Neural cell (in vitro differentiated cells): ENCODE measurements at regions not wholly inside any gene's neighbourhood (a gene's known extent, or its start where the extent isn't known, plus 50 kb on each side); places are given as distances from the start of the nearest gene placed in this dataset.

ENCODE experiments used
- H2AFZ ChIP-seq: fragments of 200-600, 300-800 bp; sonication (generic), shearing (Covaris generic); 2 replicates; pipeline ENCODE4 v1.6.0; 2014; ENCODE audit warnings: low read depth, mild to moderate bottlenecking, antibody characterized with exemption, low read length, moderate library complexity
- H3F3A ChIP-seq: fragments of 200-600 bp; shearing (Covaris generic); 2 replicates; pipeline ENCODE4 v1.6.1; 2016; ENCODE audit warnings: mild to moderate bottlenecking, moderate library complexity, mixed read lengths, antibody characterized with exemption, low read length; ENCODE audit not compliant: insufficient read depth, poor library complexity, severe bottlenecking
- H3K27ac ChIP-seq: fragments of 200-600, 300-800 bp; sonication (generic), shearing (Covaris generic); 2 replicates; pipeline ENCODE4 v1.5.1; 2014; ENCODE audit warnings: mild to moderate bottlenecking, low read length, moderate library complexity
- H3K27me3 ChIP-seq: fragments of 300-800, 200-600 bp; sonication (generic), shearing (Covaris generic); 2 replicates; pipeline ENCODE4 v1.6.0; 2014; ENCODE audit warnings: mild to moderate bottlenecking, low read depth, low read length, moderate library complexity; ENCODE audit not compliant: insufficient read depth
- H3K36me3 ChIP-seq: fragments of 300-800, 200-600 bp; sonication (generic), shearing (Covaris generic); 2 replicates; pipeline ENCODE4 v1.5.1; 2014; ENCODE audit warnings: mild to moderate bottlenecking, antibody characterized with exemption, low read length, moderate library complexity; ENCODE audit not compliant: insufficient read depth
- H3K4me2 ChIP-seq: fragments of 300-800, 200-600 bp; sonication (generic), shearing (Covaris generic); 2 replicates; pipeline ENCODE4 v1.6.0; 2014; ENCODE audit warnings: mild to moderate bottlenecking, low read length
- H3K4me3 ChIP-seq: fragments of 300-800, 200-600 bp; sonication (generic), shearing (Covaris generic); 2 replicates; pipeline ENCODE4 v1.5.1; 2014; ENCODE audit warnings: mild to moderate bottlenecking, low read length, moderate library complexity
- H3K79me2 ChIP-seq: fragments of 200-600 bp; shearing (Covaris generic); replicated peaks from 2 replicates; pipeline ENCODE4 v1.6.0; 2014; ENCODE audit warnings: mild to moderate bottlenecking, low read length, moderate library complexity; ENCODE audit not compliant: insufficient read depth
- H3K9ac ChIP-seq: fragments of 300-800, 200-600 bp; sonication (generic), shearing (Covaris generic); 2 replicates; pipeline ENCODE4 v1.6.1; 2016; ENCODE audit warnings: mild to moderate bottlenecking, low read length, mixed read lengths
- H3K9me2 ChIP-seq: fragments of 200-600 bp; shearing (Covaris generic); 2 replicates; pipeline ENCODE4 v1.6.1; 2016; ENCODE audit warnings: mild to moderate bottlenecking, low read length, mixed read lengths; ENCODE audit not compliant: insufficient read depth
- H3K9me3 ChIP-seq: fragments of 200-600, 300-800 bp; sonication (generic), shearing (Covaris generic); 2 replicates; pipeline ENCODE4 v1.6.1; 2016; ENCODE audit warnings: mild to moderate bottlenecking, mixed run types, low read length, moderate library complexity, mixed read lengths
- H4K20me1 ChIP-seq: fragments of 200-600 bp; shearing (Covaris generic); 2 replicates; pipeline ENCODE4 v1.6.1; 2016; ENCODE audit warnings: mild to moderate bottlenecking, mixed run types; ENCODE audit not compliant: insufficient read depth
- CTCF ChIP-seq: fragments of 450-650 bp; IDR thresholded peaks from 2 replicates; pipeline ENCODE4 v1.5.1; 2014; ENCODE audit warnings: antibody characterized with exemption, mild to moderate bottlenecking, moderate library complexity; ENCODE audit not compliant: poor library complexity, severe bottlenecking
- EP300 ChIP-seq: fragments of 450-650 bp; conservative IDR thresholded peaks from 2 replicates; pipeline ENCODE4 v1.6.1; 2014; ENCODE audit warnings: antibody characterized with exemption, mild to moderate bottlenecking, moderate library complexity; ENCODE audit not compliant: poor library complexity, severe bottlenecking
- EZH2 ChIP-seq: fragments of 200-600, 300-800 bp; shearing (Covaris generic), sonication (generic); IDR thresholded peaks from 2 replicates; pipeline ENCODE4 v1.6.1; 2014; ENCODE audit warnings: antibody characterized with exemption, low read length, borderline replicate concordance, mild to moderate bottlenecking; ENCODE audit not compliant: insufficient read depth, poor library complexity, severe bottlenecking
- MXI1 ChIP-seq: fragments of 450-650 bp; conservative IDR thresholded peaks from 2 replicates; pipeline ENCODE4 v1.6.1; 2014; ENCODE audit warnings: antibody characterized with exemption, mild to moderate bottlenecking; ENCODE audit not compliant: poor library complexity, severe bottlenecking
- POLR2AphosphoS5 ChIP-seq: IDR thresholded peaks from 2 replicates; pipeline ENCODE4 v1.6.1; 2012
- RAD21 ChIP-seq: fragments of 450-650 bp; conservative IDR thresholded peaks from 2 replicates; pipeline ENCODE4 v1.6.1; 2014; ENCODE audit warnings: antibody characterized with exemption, mild to moderate bottlenecking, moderate library complexity
- REST ChIP-seq: IDR thresholded peaks from 2 replicates; pipeline ENCODE4 v1.6.1; 2012; ENCODE audit warnings: borderline replicate concordance
- SMC3 ChIP-seq: fragments of 450-650 bp; conservative IDR thresholded peaks from 2 replicates; pipeline ENCODE4 v1.6.1; 2014; ENCODE audit warnings: antibody characterized with exemption, mild to moderate bottlenecking, moderate library complexity; ENCODE audit not compliant: poor library complexity
- TAF1 ChIP-seq: IDR thresholded peaks from 2 replicates; pipeline ENCODE4 v1.6.1; 2012; ENCODE audit warnings: low read depth

DNA sequence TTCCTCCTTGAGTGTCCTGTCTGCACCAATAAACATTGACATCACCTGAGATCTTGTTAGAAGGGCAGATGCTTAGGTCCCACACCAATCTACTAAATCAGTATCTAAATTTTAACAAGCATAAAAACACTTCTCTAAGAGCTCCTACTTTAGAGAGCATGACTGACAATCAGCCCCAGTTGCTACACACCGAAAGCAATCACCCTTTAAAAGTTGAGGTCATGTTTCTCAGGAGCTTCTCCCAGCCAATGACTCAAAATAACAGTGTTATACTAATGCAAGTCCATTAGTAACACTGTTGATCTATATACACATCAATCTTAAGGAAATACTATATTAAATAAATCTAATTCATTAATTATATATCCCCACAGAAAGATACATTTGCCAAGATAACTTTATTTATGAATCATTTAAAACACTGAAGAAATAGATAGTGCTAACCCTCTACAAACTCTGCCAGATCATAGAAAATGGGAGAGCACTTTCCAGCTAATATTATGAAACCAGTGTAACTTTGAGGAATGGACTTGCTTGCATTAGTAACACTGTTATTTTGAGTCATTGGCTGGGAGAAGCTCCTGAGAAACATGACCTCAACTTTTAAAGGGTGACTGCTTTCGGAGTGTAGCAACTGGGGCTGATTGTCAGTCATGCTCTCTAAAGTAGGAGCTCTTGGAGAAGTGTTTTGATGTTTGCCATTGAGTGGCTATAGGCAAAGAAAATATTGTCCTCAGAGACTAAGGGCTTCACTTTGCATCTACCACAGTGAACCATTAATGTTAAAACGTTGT is 109.8 kb upstream of the HDX start:
- TF ChIP-seq MXI1 (no peak), SMC3 (no peak), RAD21 (no peak), CTCF (no peak), POLR2AphosphoS5 (no peak), REST (no peak), EZH2 (no peak), EP300 (no peak), TAF1 (no peak)
- H3K4me3 ChIP-seq: no peak overlapping the region
- no peaks in the 10 kb centered on the region for H3K9me3 ChIP-seq
- H4K20me1 ChIP-seq: no peaks in the 10 kb centered on the region
- no peaks in the 10 kb centered on the region for H3K9me2 ChIP-seq
- no peak overlapping the region for H3K27ac ChIP-seq
- no peaks in the 10 kb centered on the region for H3F3A ChIP-seq
- no peaks in the 10 kb centered on the region for H3K27me3 ChIP-seq
- no peaks in the 10 kb centered on the region for H3K79me2 ChIP-seq
- no peak overlapping the region for H2AFZ ChIP-seq
- no peak overlapping the region for H3K9ac ChIP-seq
- H3K4me2 ChIP-seq: no peak overlapping the region
- H3K36me3 ChIP-seq: no peaks in the 10 kb centered on the region

GRCh38 chrX:84634201-84634782 is 132.0 kb upstream of the HDX start:
- H4K20me1 ChIP-seq: no peaks in the 10 kb centered on the region
- H3K9me2 ChIP-seq: no peaks in the 10 kb centered on the region
- no peaks in the 10 kb centered on the region for H3K36me3 ChIP-seq
- H3K9ac ChIP-seq: no peak overlapping the region
- no peak overlapping the region for H3K27ac ChIP-seq
- TF ChIP-seq EZH2 (no peak), SMC3 (no peak), EP300 (no peak), TAF1 (no peak), CTCF (no peak), MXI1 (no peak)
- no peak overlapping the region for H3K4me2 ChIP-seq
- H3F3A ChIP-seq: no peaks in the 10 kb centered on the region
- no peaks in the 10 kb centered on the region for H3K79me2 ChIP-seq
- H3K27me3 ChIP-seq: no peaks in the 10 kb centered on the region
- no peak overlapping the region for H2AFZ ChIP-seq
- no peak overlapping the region for H3K4me3 ChIP-seq
- no peaks in the 10 kb centered on the region for H3K9me3 ChIP-seq
